OCI-LY3 (cell line): ENCODE measurements at regions not wholly inside any gene's neighbourhood (a gene's known extent, or its start where the extent isn't known, plus 50 kb on each side); places are given as distances from the start of the nearest gene placed in this dataset.

Source experiments
- CTCF ChIP-seq: fragments of 200-600, 300-600 bp; sonication (generic); IDR thresholded peaks from 2 replicates; pipeline ENCODE4 v1.5.1; 2014; ENCODE audit warnings: antibody characterized with exemption, low read length, low read depth
- EZH2phosphoT487 ChIP-seq: fragments of 200-600 bp; shearing (Covaris generic); IDR thresholded peaks from 2 replicates; pipeline ENCODE4 v1.6.1; 2018; ENCODE audit warnings: antibody characterized with exemption, mixed run types, low read depth

GRCh38 chr10:3427950-3428354 lies 255.4 kb upstream of the PITRM1 start:
- TF ChIP-seq CTCF = no peak
- TF ChIP-seq EZH2phosphoT487 = no peak
